GM06990 (cell line): ENCODE measurements at regions not wholly inside any gene's neighbourhood (a gene's known extent, or its start where the extent isn't known, plus 50 kb on each side); places are given as distances from the start of the nearest gene placed in this dataset.

Experiments used
- DNase-seq: peaks from one replicate; pipeline ENCODE4 v3.0.0-alpha.2; 2011; ENCODE audit not compliant: insufficient read length; ENCODE audit errors: extremely low read depth
- H3K27me3 ChIP-seq: replicated peaks from 2 replicates; pipeline ENCODE4 v1.6.0; 2011; ENCODE audit warnings: low read length; ENCODE audit not compliant: control insufficient read depth, insufficient read depth
- H3K36me3 ChIP-seq: 2 replicates; pipeline ENCODE4 v1.5.1; 2011; ENCODE audit warnings: low read length; ENCODE audit not compliant: control insufficient read depth, insufficient read depth
- H3K4me3 ChIP-seq: replicated peaks from 2 replicates; pipeline ENCODE4 v1.5.1; 2011; ENCODE audit warnings: low read depth, mild to moderate bottlenecking, control low read depth, low read length
- CTCF ChIP-seq: IDR thresholded peaks from 2 replicates; pipeline ENCODE4 v1.5.1; 2011; ENCODE audit warnings: low read length, control low read depth, mild to moderate bottlenecking, inconsistent platforms; ENCODE audit not compliant: insufficient read depth, poor library complexity, severe bottlenecking

- H3K4me3 ChIP-seq = no peak overlapping the region
- TF ChIP-seq CTCF = no peak
- H3K27me3 ChIP-seq = no peaks in the 10 kb centered on the region
- DNase-seq = no peak
- H3K36me3 ChIP-seq = no peaks in the 10 kb centered on the region
Measured at GRCh38 chr5:3793162-3793561, 197.5 kb downstream of the IRX1 start.

- Histone ChIP-seq H3K4me3 (no peak overlapping the region), H3K27me3 (no peaks in the 10 kb centered on the region), H3K36me3 (no peaks in the 10 kb centered on the region)
- DNase-seq = no peak
- no peak for TF ChIP-seq CTCF
Measured at GRCh38 chr5:3794611-3795010, 199.0 kb downstream of the IRX1 start.

- no peak for DNase-seq
- no peaks in the 10 kb centered on the region for H3K27me3 ChIP-seq
- no peak overlapping the region for H3K4me3 ChIP-seq
- H3K36me3 ChIP-seq = no peaks in the 10 kb centered on the region
- no peak for TF ChIP-seq CTCF
Measured at GRCh38 chr5:3796736-3797135, 201.1 kb downstream of the IRX1 start.

- DNase-seq = no peak
- TF ChIP-seq CTCF = no peak
- no peaks in the 10 kb centered on the region for H3K27me3 ChIP-seq
- no peaks in the 10 kb centered on the region for H3K36me3 ChIP-seq
- no peak overlapping the region for H3K4me3 ChIP-seq
Measured at GRCh38 chr5:3801967-3802366, 206.3 kb downstream of the IRX1 start.

- TF ChIP-seq CTCF = no peak
- no peak for DNase-seq
- Histone ChIP-seq H3K27me3 (no peaks in the 10 kb centered on the region), H3K36me3 (no peaks in the 10 kb centered on the region), H3K4me3 (no peak overlapping the region)
Measured at GRCh38 chr5:3809455-3809854, 213.8 kb downstream of the IRX1 start.

- Histone ChIP-seq H3K4me3 (no peak overlapping the region), H3K36me3 (no peaks in the 10 kb centered on the region), H3K27me3 (no peaks in the 10 kb centered on the region)
- no peak for DNase-seq
- no peak for TF ChIP-seq CTCF
Measured at GRCh38 chr5:3811116-3811515, 215.5 kb downstream of the IRX1 start.
